Skeletal muscle tissue (tissue), 3 donors: ENCODE measurements at regions not wholly inside any gene's neighbourhood (a gene's known extent, or its start where the extent isn't known, plus 50 kb on each side); places are given as distances from the start of the nearest gene placed in this dataset.

ENCODE experiments used
- H3K27ac ChIP-seq: one replicate; pipeline ENCODE4 v1.7.0; 2013; ENCODE audit warnings: mild to moderate bottlenecking, low read depth, low read length, inconsistent platforms
- H3K27me3 ChIP-seq, 3 donors: one replicate each; pipeline ENCODE4 v1.7.0; 2013; ENCODE audit warnings: low read length in 3 of 3; ENCODE audit not compliant: control insufficient read depth in 3 of 3, insufficient read depth in 3 of 3
- H3K36me3 ChIP-seq, 3 donors: one replicate each; pipeline ENCODE4 v1.7.0; 2013; ENCODE audit warnings: low read length in 3 of 3; ENCODE audit not compliant: control insufficient read depth in 3 of 3, insufficient read depth in 3 of 3
- H3K4me1 ChIP-seq, 3 donors: one replicate each; pipeline ENCODE4 v1.7.0; 2013; ENCODE audit warnings: low read length in 3 of 3, mild to moderate bottlenecking in 3 of 3; ENCODE audit not compliant: control insufficient read depth in 3 of 3, insufficient read depth in 3 of 3
- H3K4me3 ChIP-seq, 3 donors: one replicate each; pipeline ENCODE4 v1.7.0; 2013; ENCODE audit warnings: low read length in 3 of 3
- H3K9ac ChIP-seq, 3 donors: one replicate each; pipeline ENCODE4 v1.7.0; 2013; ENCODE audit warnings: low read length in 3 of 3, mild to moderate bottlenecking in 3 of 3, moderate library complexity in 2 of 3, low read depth in 1 of 3
- H3K9me3 ChIP-seq, 3 donors: one replicate each; pipeline ENCODE4 v1.7.0; 2013; ENCODE audit warnings: low read length in 3 of 3; ENCODE audit not compliant: control insufficient read depth in 3 of 3
- donor health status: Osteomylitis.

GRCh38 chr17:53176629-53177028 lies 646.1 kb upstream of the KIF2B start:
- no peaks in the 10 kb centered on the region for H3K36me3 ChIP-seq
- no peaks in the 10 kb centered on the region for H3K9me3 ChIP-seq
- no peak overlapping the region for H3K9ac ChIP-seq
- H3K27me3 ChIP-seq = no peaks in the 10 kb centered on the region
- no peak overlapping the region for H3K4me3 ChIP-seq
- no peak overlapping the region for H3K27ac ChIP-seq
- H3K4me1 ChIP-seq = no peaks in the 10 kb centered on the region

GRCh38 chr17:53168413-53168812 lies 654.3 kb upstream of the KIF2B start:
- no peaks in the 10 kb centered on the region for H3K27me3 ChIP-seq

GRCh38 chr17:53166731-53167130 lies 656.0 kb upstream of the KIF2B start:
- no peaks in the 10 kb centered on the region for H3K27me3 ChIP-seq
- H3K9me3 ChIP-seq = no peaks in the 10 kb centered on the region

More at GRCh38 chr17:53168413-53168812, 654.3 kb upstream of the KIF2B start:
- H3K4me3 ChIP-seq = no peak overlapping the region
- H3K9me3 ChIP-seq = no peaks in the 10 kb centered on the region
- H3K9ac ChIP-seq = no peak overlapping the region
- no peaks in the 10 kb centered on the region for H3K4me1 ChIP-seq
- no peak overlapping the region for H3K27ac ChIP-seq
- H3K36me3 ChIP-seq = no peaks in the 10 kb centered on the region

GRCh38 chr17:53150101-53150698 lies 672.5 kb upstream of the KIF2B start:
- Histone ChIP-seq H3K4me1 (no peaks in the 10 kb centered on the region), H3K27ac (no peak overlapping the region), H3K36me3 (no peaks in the 10 kb centered on the region), H3K9me3 (no peaks in the 10 kb centered on the region), H3K4me3 (no peak overlapping the region), H3K27me3 (no peaks in the 10 kb centered on the region), H3K9ac (no peak overlapping the region)

More at GRCh38 chr17:53166731-53167130, 656.0 kb upstream of the KIF2B start:
- H3K4me3 ChIP-seq = no peak overlapping the region
- no peak overlapping the region for H3K9ac ChIP-seq
- no peaks in the 10 kb centered on the region for H3K4me1 ChIP-seq
- no peak overlapping the region for H3K27ac ChIP-seq
- H3K36me3 ChIP-seq = no peaks in the 10 kb centered on the region

GRCh38 chr17:53149316-53149715 lies 673.4 kb upstream of the KIF2B start:
- Histone ChIP-seq H3K9ac (no peak overlapping the region), H3K4me3 (no peak overlapping the region), H3K4me1 (no peaks in the 10 kb centered on the region), H3K27me3 (no peaks in the 10 kb centered on the region), H3K9me3 (no peaks in the 10 kb centered on the region), H3K27ac (no peak overlapping the region), H3K36me3 (no peaks in the 10 kb centered on the region)

GRCh38 chr17:53148058-53148457 lies 674.7 kb upstream of the KIF2B start:
- H3K27ac ChIP-seq = no peak overlapping the region
- H3K27me3 ChIP-seq = no peaks in the 10 kb centered on the region
- H3K9ac ChIP-seq = no peak overlapping the region
- H3K9me3 ChIP-seq = no peaks in the 10 kb centered on the region
- no peaks in the 10 kb centered on the region for H3K36me3 ChIP-seq
- H3K4me1 ChIP-seq = no peaks in the 10 kb centered on the region
- H3K4me3 ChIP-seq = no peak overlapping the region

GRCh38 chr17:53142890-53143289 lies 679.8 kb upstream of the KIF2B start:
- Histone ChIP-seq H3K9me3 (no peaks in the 10 kb centered on the region), H3K27ac (no peak overlapping the region), H3K4me1 (peaks cover 0 to 4% (median 0%) of the 10 kb centered on the region in 3 donors), H3K4me3 (no peak overlapping the region), H3K27me3 (no peaks in the 10 kb centered on the region), H3K9ac (no peak overlapping the region), H3K36me3 (no peaks in the 10 kb centered on the region)

- H3K36me3 ChIP-seq = no peaks in the 10 kb centered on the region
- no peak overlapping the region for H3K9ac ChIP-seq
- peaks cover 0 to 4% (median 0%) of the 10 kb centered on the region in 3 donors for H3K4me1 ChIP-seq
- no peak overlapping the region for H3K4me3 ChIP-seq
- H3K27ac ChIP-seq = no peak overlapping the region
- H3K9me3 ChIP-seq = no peaks in the 10 kb centered on the region
- H3K27me3 ChIP-seq = no peaks in the 10 kb centered on the region
These were observed 681.0 kb upstream of the KIF2B start for GRCh38 chr17:53141731-53142130.

GRCh38 chr17:53141280-53141679 lies 681.4 kb upstream of the KIF2B start:
- no peaks in the 10 kb centered on the region for H3K36me3 ChIP-seq
- no peak overlapping the region for H3K27ac ChIP-seq
- no peak overlapping the region for H3K4me3 ChIP-seq
- H3K27me3 ChIP-seq = no peaks in the 10 kb centered on the region
- peaks cover 0 to 4% (median 0%) of the 10 kb centered on the region in 3 donors for H3K4me1 ChIP-seq
- H3K9me3 ChIP-seq = no peaks in the 10 kb centered on the region
- no peak overlapping the region for H3K9ac ChIP-seq

GRCh38 chr17:53137869-53138268 lies 684.9 kb upstream of the KIF2B start:
- H3K9me3 ChIP-seq = no peaks in the 10 kb centered on the region
- H3K27ac ChIP-seq = no peak overlapping the region
- H3K36me3 ChIP-seq = no peaks in the 10 kb centered on the region
- no peak overlapping the region for H3K9ac ChIP-seq
- no peak overlapping the region for H3K4me3 ChIP-seq
- H3K27me3 ChIP-seq = no peaks in the 10 kb centered on the region
- peaks cover 0 to 6% (median 3%) of the 10 kb centered on the region in 3 donors for H3K4me1 ChIP-seq
